Lung microvascular endothelial cell (primary cell): ENCODE measurements at regions not wholly inside any gene's neighbourhood (a gene's known extent, or its start where the extent isn't known, plus 50 kb on each side); places are given as distances from the start of the nearest gene placed in this dataset.

Source experiments
- DNase-seq, 2 donors: peaks; one replicate each; pipeline versions ENCODE4 v3.0.0 to v3.0.0-alpha.2; 2010; ENCODE audit warnings: low read depth in 2 of 2

GRCh38 chr3:72345237-72345878 is 502.9 kb downstream of the SHQ1 start:
- peak in 1 of 2 donors; percentile 42 for DNase-seq

- DNase-seq, result no peak
Measured at GRCh38 chr3:72344647-72345046, 503.6 kb downstream of the SHQ1 start.

GRCh38 chr3:72344236-72344635 is 504.0 kb downstream of the SHQ1 start:
- no peak for DNase-seq

GRCh38 chr3:72343078-72343477 is 505.2 kb downstream of the SHQ1 start:
- peak in 1 of 2 donors; percentile 40 for DNase-seq

GRCh38 chr3:72342450-72342849 is 505.8 kb downstream of the SHQ1 start:
- DNase-seq, result no peak

GRCh38 chr3:72341920-72342319 is 506.3 kb downstream of the SHQ1 start:
- DNase-seq, result no peak

- DNase-seq, result no peak
Measured at GRCh38 chr3:72341380-72341770, 506.9 kb downstream of the SHQ1 start.

- DNase-seq, result no peak
Measured at GRCh38 chr3:72340476-72341379, 507.5 kb downstream of the SHQ1 start.

GRCh38 chr3:72340056-72340455 is 508.2 kb downstream of the SHQ1 start:
- DNase-seq, result no peak

GRCh38 chr3:72339670-72340030 is 508.6 kb downstream of the SHQ1 start:
- DNase-seq, result no peak

- DNase-seq, result peak; percentile 56 to 97
Measured at GRCh38 chr3:72338942-72339669, 509.1 kb downstream of the SHQ1 start.

GRCh38 chr3:72338082-72338941 is 509.9 kb downstream of the SHQ1 start:
- DNase-seq, result peak in 1 of 2 donors; percentile 58

- DNase-seq, result no peak
Measured at GRCh38 chr3:72337480-72337855, 510.8 kb downstream of the SHQ1 start.

- DNase-seq, result peak in 1 of 2 donors; percentile 71
Measured at GRCh38 chr3:72336821-72337479, 511.3 kb downstream of the SHQ1 start.

GRCh38 chr3:72336114-72336651 is 512.1 kb downstream of the SHQ1 start:
- no peak for DNase-seq

GRCh38 chr3:72335458-72336095 is 512.7 kb downstream of the SHQ1 start:
- DNase-seq, result no peak

- no peak for DNase-seq
Measured at GRCh38 chr3:72334681-72335457, 513.4 kb downstream of the SHQ1 start.

GRCh38 chr3:72332689-72333088 is 515.6 kb downstream of the SHQ1 start:
- DNase-seq, result no peak

- DNase-seq, result no peak
Measured at GRCh38 chr3:72332036-72332435, 516.2 kb downstream of the SHQ1 start.
